HG03280 (cell line): ENCODE measurements at regions not wholly inside any gene's neighbourhood (a gene's known extent, or its start where the extent isn't known, plus 50 kb on each side); places are given as distances from the start of the nearest gene placed in this dataset.
"Not testable (repeated sequence)": the region's sequence is repeated elsewhere in the genome, so short reads cannot be mapped to it uniquely, and the experiment has no call there.

Source experiments
- ATAC-seq: cut with Tn5 transposase; IDR thresholded peaks from one replicate; pipeline ENCODE4 v1.9.1; 2021; ENCODE audit warnings: mild to moderate bottlenecking, moderate library complexity; ENCODE audit not compliant: unreplicated experiment

GRCh38 chr20:26134606-26135005 is 438.0 kb upstream of the ZNF337 start:
- ATAC-seq = no peak

- ATAC-seq = not testable (repeated sequence)
These were observed 437.1 kb upstream of the ZNF337 start for GRCh38 chr20:26133794-26134193.

GRCh38 chr20:26120920-26121319 is 424.3 kb upstream of the ZNF337 start:
- not testable (repeated sequence) for ATAC-seq

DNA sequence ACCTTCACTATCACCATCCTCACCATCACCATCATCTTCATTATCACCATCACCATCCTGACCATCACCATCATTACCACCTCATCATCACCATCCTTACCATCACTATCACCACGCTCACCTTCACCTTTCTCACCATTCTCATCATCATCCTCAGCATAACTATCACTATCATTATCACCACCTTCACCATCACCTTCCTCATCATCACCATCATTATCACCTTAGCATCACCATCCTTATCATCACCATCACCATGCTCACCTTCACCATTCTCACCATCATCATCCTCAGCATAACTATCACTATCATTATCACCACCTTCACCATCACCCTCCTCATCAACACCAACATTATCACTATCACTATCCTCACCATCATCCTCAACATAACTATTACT is 397.8 kb upstream of the ZNF337 start:
- ATAC-seq = not testable (repeated sequence)

DNA sequence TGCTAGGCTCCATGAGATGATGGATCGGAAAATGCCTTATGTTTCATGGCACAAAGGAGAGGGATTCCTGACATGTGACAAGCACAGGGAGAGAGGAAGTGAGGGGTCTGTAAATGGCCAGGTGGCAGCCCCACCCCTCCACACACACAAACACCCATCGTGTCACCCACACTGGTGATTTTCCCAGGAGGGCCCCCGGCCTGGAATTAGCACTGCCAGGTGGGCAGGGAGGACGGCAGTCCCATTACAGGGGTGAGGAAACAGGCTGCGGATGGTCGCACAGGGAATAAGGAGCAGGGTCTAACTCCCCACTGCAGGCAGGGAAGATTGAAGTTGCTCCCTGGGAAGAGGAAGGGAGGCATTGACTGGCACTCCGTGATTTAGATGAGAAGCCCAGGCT is 395.3 kb upstream of the ZNF337 start:
- not testable (repeated sequence) for ATAC-seq

DNA sequence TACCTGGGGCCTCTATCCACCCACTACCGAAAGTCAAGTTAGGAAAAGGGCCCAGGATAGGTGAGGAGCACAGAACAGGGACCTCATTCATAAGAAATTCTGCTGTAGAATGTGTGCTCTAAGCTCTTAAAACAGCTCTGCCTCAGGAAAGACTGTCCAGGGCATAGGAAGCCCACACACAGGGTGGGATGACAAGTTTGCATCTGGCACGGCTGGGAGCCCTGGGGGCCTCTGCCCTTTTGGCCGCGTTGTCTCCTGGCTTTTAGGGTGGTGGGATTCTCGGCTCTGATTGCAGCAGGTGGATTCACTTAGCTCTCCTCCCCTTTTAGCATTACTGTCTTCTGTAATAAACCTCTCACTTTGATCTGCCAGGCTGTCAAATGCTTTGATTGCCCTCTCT is 389.5 kb upstream of the ZNF337 start:
- ATAC-seq = not testable (repeated sequence)

- not testable (repeated sequence) for ATAC-seq
These were observed 377.3 kb upstream of the ZNF337 start for GRCh38 chr20:26073972-26074371.

DNA sequence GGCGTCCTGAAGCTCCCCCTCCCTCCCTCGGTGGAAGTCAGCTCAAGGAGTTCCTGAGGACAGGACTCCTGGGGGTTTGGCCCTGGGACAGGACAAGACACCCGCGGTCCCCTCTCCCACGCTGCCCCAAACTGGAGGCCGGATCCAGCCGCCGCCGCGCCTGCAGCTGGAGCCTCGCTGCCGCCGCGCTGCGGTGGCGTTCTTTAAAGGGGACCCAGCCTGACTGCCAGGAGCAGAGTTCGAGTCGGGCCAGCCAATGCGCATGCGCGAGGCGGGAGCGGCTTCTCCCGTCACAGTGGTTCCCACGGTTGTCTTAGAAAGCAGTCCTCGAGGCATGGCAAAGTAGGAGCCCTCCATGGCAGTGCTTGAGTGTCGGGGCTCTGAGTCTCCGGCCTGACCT is 362.7 kb upstream of the ZNF337 start:
- not testable (repeated sequence) for ATAC-seq

GRCh38 chr20:26058446-26058845 is 361.8 kb upstream of the ZNF337 start:
- ATAC-seq = not testable (repeated sequence)

DNA sequence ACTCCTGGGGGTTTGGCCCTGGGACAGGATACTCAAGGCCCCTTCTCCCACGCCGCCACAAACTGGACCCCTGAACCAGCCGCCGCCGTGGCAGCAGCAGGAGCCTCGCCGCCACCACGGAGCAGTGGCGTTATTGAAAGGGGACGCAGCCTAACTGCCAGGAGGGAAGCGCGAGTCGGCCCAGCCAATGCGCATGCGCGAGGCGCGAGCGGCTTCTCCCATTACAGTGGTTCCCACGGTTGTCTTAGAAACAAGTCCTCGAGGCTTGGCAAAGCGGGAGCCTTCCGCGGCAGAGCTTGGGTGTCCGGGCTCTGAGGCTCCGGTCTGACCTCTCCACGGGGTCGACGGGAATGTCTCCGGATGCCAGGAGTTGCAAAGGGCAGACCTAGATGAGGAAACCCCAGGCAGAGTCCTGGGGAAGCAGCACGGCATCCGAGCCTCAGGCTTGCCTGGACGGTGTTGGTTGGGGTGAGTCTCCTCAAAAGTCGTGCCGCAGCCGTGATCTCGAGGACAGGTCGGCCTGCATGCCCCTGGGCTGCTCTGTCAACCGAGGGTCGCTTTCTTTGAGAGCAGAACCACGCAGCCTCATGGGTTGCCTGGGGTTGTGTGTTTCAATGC is 360.6 kb upstream of the ZNF337 start:
- not testable (repeated sequence) for ATAC-seq

DNA sequence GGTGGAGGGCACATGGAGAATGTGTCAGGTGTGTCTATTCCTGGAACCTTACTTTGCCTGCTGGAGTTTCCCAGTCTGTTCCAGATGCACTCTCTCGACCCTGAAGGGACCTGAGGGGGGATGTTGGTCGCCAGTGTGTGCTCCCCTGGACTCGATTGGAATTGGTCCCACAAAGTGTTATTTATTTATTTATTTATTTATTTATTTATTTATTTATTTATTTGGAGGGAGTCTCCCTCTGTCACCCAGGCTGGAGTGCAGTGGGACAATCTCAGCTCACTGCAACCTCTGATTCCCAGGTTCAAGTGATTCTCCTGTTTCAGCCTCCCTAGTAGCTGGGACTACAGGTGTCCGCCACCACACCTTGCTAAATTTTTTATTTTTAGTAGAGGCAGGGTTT is 329.1 kb upstream of the ZNF337 start:
- not testable (repeated sequence) for ATAC-seq

DNA sequence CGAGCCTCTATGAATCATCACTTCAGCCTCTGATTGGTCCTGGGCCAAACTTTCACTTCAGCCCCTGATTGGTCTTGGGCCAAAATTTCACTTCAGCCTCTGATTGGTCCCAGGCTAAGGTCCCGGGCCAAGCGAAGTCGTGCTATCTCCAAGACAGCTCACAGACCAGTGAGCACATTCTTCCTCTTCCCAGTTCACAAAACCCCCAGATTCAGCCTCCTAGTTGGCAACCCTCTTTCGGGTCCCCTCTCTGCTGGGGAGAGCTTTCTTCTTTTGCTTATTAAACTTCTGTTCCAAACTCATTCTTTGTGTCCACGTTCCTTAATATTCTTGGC is 314.3 kb upstream of the ZNF337 start:
- ATAC-seq = not testable (repeated sequence)

- not testable (repeated sequence) for ATAC-seq
These were observed 313.7 kb upstream of the ZNF337 start for GRCh38 chr20:26010224-26010941.

DNA sequence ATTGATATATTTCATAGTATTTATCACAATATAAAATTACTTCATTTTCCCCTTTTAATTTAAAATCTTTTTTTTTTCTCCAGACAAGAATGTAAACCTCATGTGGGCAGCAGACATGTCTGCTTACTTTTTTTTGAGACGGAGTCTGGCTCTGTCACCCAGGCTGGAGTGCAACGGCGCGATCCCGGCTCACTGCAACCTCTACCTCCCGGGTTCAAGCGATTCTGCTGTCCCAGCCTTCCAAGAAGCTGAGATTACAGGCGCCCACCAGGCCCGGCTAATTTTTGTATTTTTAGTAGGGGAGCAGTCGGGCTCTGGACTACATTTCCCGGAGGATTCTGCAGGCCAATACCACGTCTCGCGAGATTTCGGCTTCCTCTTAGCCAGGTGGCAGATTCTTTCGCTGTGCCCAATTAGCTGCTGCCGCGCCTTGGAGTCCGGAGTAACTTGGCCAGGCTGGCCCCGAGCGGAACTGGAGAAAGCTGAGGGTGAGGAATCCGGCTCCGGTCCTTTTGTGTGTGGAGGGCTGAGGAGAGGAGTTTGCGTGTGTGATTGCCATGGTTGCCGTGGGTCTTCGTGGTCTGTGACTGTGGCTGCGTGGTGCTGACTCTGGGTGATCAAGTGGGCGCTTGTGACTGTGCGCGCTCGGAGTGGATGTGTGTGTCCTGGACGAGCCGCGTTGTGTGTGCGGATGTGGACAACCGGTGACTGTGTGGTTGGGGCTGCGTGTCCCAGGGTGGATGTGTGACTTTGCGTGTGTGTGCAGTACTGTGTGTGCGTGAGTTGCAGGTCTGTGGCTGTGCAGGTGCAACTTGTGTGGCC is 313.0 kb upstream of the ZNF337 start:
- ATAC-seq = not testable (repeated sequence)

DNA sequence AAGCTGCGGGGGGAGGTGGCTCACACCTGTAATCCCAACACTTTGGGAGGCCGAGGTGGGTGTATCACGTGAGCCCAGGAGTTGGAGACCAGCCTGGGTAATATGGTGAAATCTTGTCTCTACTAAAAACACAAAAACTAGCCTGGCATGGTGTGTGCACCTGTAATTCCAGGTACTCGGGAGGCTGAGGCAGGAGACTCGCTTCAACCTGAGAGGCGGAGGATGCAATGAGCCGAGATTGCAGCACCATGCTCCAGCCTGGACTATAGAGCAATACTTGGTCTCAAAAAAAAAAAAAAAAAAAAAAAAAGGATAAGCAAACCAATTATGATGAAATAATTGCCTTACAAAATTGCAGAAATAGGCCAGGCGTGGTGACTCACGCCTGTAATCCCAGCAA is 311.4 kb upstream of the ZNF337 start:
- not testable (repeated sequence) for ATAC-seq

GRCh38 chr20:26006164-26006563 is 309.5 kb upstream of the ZNF337 start:
- ATAC-seq = not testable (repeated sequence)

DNA sequence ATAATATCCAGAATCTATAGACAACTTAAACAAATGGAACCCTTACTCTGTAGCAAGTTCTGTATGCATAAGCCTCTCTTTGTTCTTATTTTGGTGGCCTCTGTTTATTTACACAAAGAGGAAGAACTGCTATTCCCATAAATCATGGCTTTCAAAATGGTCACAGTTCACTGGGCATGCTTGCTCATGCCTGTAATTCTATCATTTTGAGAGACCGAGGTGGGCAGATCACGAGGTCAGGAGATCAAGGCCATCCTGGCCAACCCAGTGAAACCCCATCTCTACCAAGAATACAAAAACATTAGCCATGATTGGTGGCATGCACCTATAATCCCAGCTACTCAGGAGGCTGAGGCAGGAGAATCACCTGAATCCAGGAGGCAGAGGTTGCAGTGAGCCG is 307.3 kb upstream of the ZNF337 start:
- not testable (repeated sequence) for ATAC-seq

- not testable (repeated sequence) for ATAC-seq
These were observed 300.9 kb upstream of the ZNF337 start for GRCh38 chr20:25997367-25998038.

GRCh38 chr20:25992146-25992545 is 295.5 kb upstream of the ZNF337 start:
- no peak for ATAC-seq

GRCh38 chr20:25991756-25992130 is 295.1 kb upstream of the ZNF337 start:
- ATAC-seq = no peak

GRCh38 chr20:25991051-25991755 is 294.6 kb upstream of the ZNF337 start:
- no peak for ATAC-seq
